ENCODE measurements at regions not wholly inside any gene's neighbourhood (a gene's known extent, or its start where the extent isn't known, plus 50 kb on each side); places are given as distances from the start of the nearest gene placed in this dataset.

DNA sequence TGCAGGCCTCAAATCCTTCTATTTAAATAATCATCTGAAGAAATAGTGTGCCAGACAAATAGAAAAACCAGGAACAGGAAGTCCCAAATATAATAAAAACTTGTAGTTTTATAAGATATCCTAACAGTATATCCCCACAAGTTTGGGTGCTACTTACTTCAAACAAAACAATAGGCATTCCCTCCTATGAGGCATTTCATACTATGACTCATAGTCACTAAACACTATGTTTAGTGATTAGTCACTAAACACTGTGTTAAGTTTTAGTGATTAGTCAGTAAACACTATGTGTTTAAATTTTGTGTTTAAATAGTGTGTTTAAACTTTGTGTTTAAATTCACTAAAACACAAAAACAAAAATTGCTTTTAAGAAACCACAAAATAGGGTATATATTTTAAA, 407.0 kb upstream of the CDH19 start:
- TF ChIP-seq, protein P1, sequence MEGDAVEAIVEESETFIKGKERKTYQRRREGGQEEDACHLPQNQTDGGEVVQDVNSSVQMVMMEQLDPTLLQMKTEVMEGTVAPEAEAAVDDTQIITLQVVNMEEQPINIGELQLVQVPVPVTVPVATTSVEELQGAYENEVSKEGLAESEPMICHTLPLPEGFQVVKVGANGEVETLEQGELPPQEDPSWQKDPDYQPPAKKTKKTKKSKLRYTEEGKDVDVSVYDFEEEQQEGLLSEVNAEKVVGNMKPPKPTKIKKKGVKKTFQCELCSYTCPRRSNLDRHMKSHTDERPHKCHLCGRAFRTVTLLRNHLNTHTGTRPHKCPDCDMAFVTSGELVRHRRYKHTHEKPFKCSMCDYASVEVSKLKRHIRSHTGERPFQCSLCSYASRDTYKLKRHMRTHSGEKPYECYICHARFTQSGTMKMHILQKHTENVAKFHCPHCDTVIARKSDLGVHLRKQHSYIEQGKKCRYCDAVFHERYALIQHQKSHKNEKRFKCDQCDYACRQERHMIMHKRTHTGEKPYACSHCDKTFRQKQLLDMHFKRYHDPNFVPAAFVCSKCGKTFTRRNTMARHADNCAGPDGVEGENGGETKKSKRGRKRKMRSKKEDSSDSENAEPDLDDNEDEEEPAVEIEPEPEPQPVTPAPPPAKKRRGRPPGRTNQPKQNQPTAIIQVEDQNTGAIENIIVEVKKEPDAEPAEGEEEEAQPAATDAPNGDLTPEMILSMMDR (IDR thresholded peaks at IDR 0.05), result no peak
- no peak for TF ChIP-seq EZH2 (IDR thresholded peaks at IDR 0.05)
- TF ChIP-seq EZH2phosphoT487 (IDR thresholded peaks at IDR 0.05), result no peak
